HCT116 (cell line): ENCODE measurements at regions not wholly inside any gene's neighbourhood (a gene's known extent, or its start where the extent isn't known, plus 50 kb on each side); places are given as distances from the start of the nearest gene placed in this dataset.

Experiments
- ATAC-seq: fragments of 200-7000 bp; cut with Tn5 transposase; 2 replicates; pipeline ENCODE4 v1.9.1; 2020; ENCODE audit warnings: mild to moderate bottlenecking, moderate library complexity
- BruUV-seq: library from RNA; stranded (reverse); fragments of 400-500 nt; replicated peaks from 2 replicates; lab custom pipeline; 2021; lab: Mats Ljungman, UMichigan
- CTCF ChIA-PET: fragments of 300-600 bp; sonication (Branson Sonifier 250); formaldehyde crosslinking; loops from one replicate; lab custom pipeline; 2021; ENCODE audit warnings: antibody characterized with exemption; lab: Charles Lee
- POLR2A ChIA-PET: fragments of 300-600, 350-600 bp; sonication (Branson Sonifier 250); formaldehyde crosslinking; loops from one replicate; lab custom pipeline; 2021; ENCODE audit warnings: antibody characterized with exemption; lab: Charles Lee
- RAD21 ChIA-PET, 2 experiments: fragments of 300-600 bp; sonication (Branson Sonifier 250); formaldehyde crosslinking; loops; one replicate each; lab custom pipeline; 2023; ENCODE audit warnings: low total read pairs in 2 of 2; ENCODE audit not compliant: uncharacterized antibody in 2 of 2, unreplicated experiment in 2 of 2, low non-redundant PET in 1 of 2; lab: Charles Lee
- DNase-seq: peaks from one replicate; pipeline ENCODE4 v3.0.0-alpha.2; 2010; ENCODE audit warnings: low read depth, low spot score
- H2AFZ ChIP-seq: fragments of 200-600 bp; shearing (Covaris generic), sonication (generic); 2 replicates; pipeline ENCODE4 v1.6.1; 2017; ENCODE audit warnings: low read depth, mixed run types, mixed read lengths, antibody characterized with exemption, low read length; ENCODE audit not compliant: poor library complexity, severe bottlenecking
- H3K27ac ChIP-seq: 2 replicates; pipeline ENCODE4 v1.5.1; 2012; ENCODE audit warnings: low read depth, low read length
- H3K27me3 ChIP-seq: fragments of 200-600 bp; sonication (generic); 2 replicates; pipeline ENCODE4 v1.6.1; 2016; ENCODE audit warnings: mixed run types, low read length, mixed read lengths; ENCODE audit not compliant: insufficient read depth
- H3K36me3 ChIP-seq, 2 experiments: fragments of 200-500 bp in 1 of 2; fragments of 200-600 bp in 1 of 2; sonication (Bioruptor generic) in 1 of 2; sonication (generic) in 1 of 2; 2 replicates each; pipeline versions ENCODE4 v1.5.1 to v1.6.1; 2014 to 2016; ENCODE audit warnings: low read length in 2 of 2, inconsistent platforms in 1 of 2, mixed read lengths in 1 of 2, mixed run types in 1 of 2; ENCODE audit not compliant: insufficient read depth in 2 of 2, control insufficient read depth in 1 of 2
- H3K4me1 ChIP-seq, 2 experiments: fragments of 200-600 bp in 1 of 2; sonication (generic) in 1 of 2; 2 replicates each; pipeline versions ENCODE4 v1.5.1 to v1.6.1; 2012 to 2017; ENCODE audit warnings: low read length in 2 of 2, inconsistent platforms in 1 of 2, mild to moderate bottlenecking in 1 of 2, mixed read lengths in 1 of 2, mixed run types in 1 of 2, moderate library complexity in 1 of 2; ENCODE audit not compliant: insufficient read depth in 2 of 2, control insufficient read depth in 1 of 2
- H3K4me2 ChIP-seq: fragments of 200-600 bp; sonication (generic); 2 replicates; pipeline ENCODE4 v1.6.1; 2017; ENCODE audit warnings: mixed run types, low read length, mixed read lengths
- H3K4me3 ChIP-seq, 2 experiments: fragments of 200-600 bp in 1 of 2; sonication (generic) in 1 of 2; replicated peaks in 1 of 2; 2 replicates each; pipeline ENCODE4 v1.5.1; 2011 to 2016; ENCODE audit warnings: low read length in 2 of 2, control low read depth in 1 of 2, low read depth in 1 of 2, mild to moderate bottlenecking in 1 of 2, mixed read lengths in 1 of 2, mixed run types in 1 of 2
- H3K79me2 ChIP-seq: fragments of 200-600 bp; sonication (generic); 2 replicates; pipeline ENCODE4 v1.6.1; 2017; ENCODE audit warnings: mild to moderate bottlenecking, mixed run types, low read length, moderate library complexity, mixed read lengths; ENCODE audit not compliant: insufficient read depth
- H3K9ac ChIP-seq: fragments of 200-600 bp; sonication (generic); 2 replicates; pipeline ENCODE4 v1.6.1; 2016; ENCODE audit warnings: low read length, mixed read lengths
- H3K9me2 ChIP-seq: fragments of 200-600 bp; sonication (generic), shearing (Covaris generic); 2 replicates; pipeline ENCODE4 v1.6.1; 2017; ENCODE audit warnings: mixed run types, mild to moderate bottlenecking, moderate library complexity; ENCODE audit not compliant: insufficient read depth
- H3K9me3 ChIP-seq, 2 experiments: fragments of 200-500 bp in 1 of 2; fragments of 200-600 bp in 1 of 2; sonication (Bioruptor generic) in 1 of 2; sonication (generic) in 1 of 2; 2 replicates each; pipeline ENCODE4 v1.6.1; 2014 to 2017; ENCODE audit warnings: low read length in 2 of 2, mixed read lengths in 2 of 2, inconsistent platforms in 1 of 2, low read depth in 1 of 2, mild to moderate bottlenecking in 1 of 2, mixed run types in 1 of 2, moderate library complexity in 1 of 2; ENCODE audit not compliant: control insufficient read depth in 1 of 2, insufficient read depth in 1 of 2
- H4K20me1 ChIP-seq: fragments of 200-600 bp; sonication (generic), shearing (Covaris generic); 2 replicates; pipeline ENCODE4 v1.6.1; 2017; ENCODE audit warnings: mixed run types, mild to moderate bottlenecking, moderate library complexity; ENCODE audit not compliant: insufficient read depth
- CEBPB ChIP-seq: IDR thresholded peaks from 2 replicates; pipeline ENCODE4 v1.6.1; 2012; ENCODE audit warnings: low read depth
- ELF1 ChIP-seq: IDR thresholded peaks from 2 replicates; pipeline ENCODE4 v1.6.1; 2012; ENCODE audit warnings: low read depth, borderline replicate concordance
- EZH2 ChIP-seq: fragments of 200-600 bp; sonication (generic); IDR thresholded peaks from 2 replicates; pipeline ENCODE4 v1.6.1; 2017; ENCODE audit warnings: antibody characterized with exemption, mixed run types
- RAD21 ChIP-seq: IDR thresholded peaks from 2 replicates; pipeline ENCODE4 v1.6.1; 2012; ENCODE audit warnings: low read depth, mild to moderate bottlenecking
- SIN3A ChIP-seq: IDR thresholded peaks from 2 replicates; pipeline ENCODE4 v1.6.1; 2012; ENCODE audit warnings: low read depth
- SRF ChIP-seq: IDR thresholded peaks from 2 replicates; pipeline ENCODE4 v1.6.1; 2012; ENCODE audit warnings: low read depth
- ZFX ChIP-seq: fragments of 450-650 bp; IDR thresholded peaks from 2 replicates; pipeline ENCODE4 v1.6.1; 2017
- intact Hi-C: fragments of 100-400 bp; cut with micrococcal nuclease; formaldehyde crosslinking; loops from 2 replicates; pipeline ENCODE4 v1.10.0; 2022
- TF ChIP-seq, protein P1 (sequence below): IDR thresholded peaks from 2 replicates; pipeline ENCODE4 v1.6.1; 2012; ENCODE audit warnings: low read depth

- Histone ChIP-seq H3K36me3 (no peaks in the 10 kb centered on the region), H3K9me2 (no peaks in the 10 kb centered on the region), H3K27ac (no peak overlapping the region), H3K27me3 (no peaks in the 10 kb centered on the region), H2AFZ (no peak overlapping the region), H3K4me3 (no peak overlapping the region), H3K9ac (no peak overlapping the region), H3K79me2 (no peaks in the 10 kb centered on the region), H3K9me3 (no peaks in the 10 kb centered on the region), H4K20me1 (no peaks in the 10 kb centered on the region), H3K4me2 (no peak overlapping the region), H3K4me1 (no peaks in the 10 kb centered on the region)
- intact Hi-C loops: no loop called here
- TF ChIP-seq CEBPB: no peak
- TF ChIP-seq, protein P1, sequence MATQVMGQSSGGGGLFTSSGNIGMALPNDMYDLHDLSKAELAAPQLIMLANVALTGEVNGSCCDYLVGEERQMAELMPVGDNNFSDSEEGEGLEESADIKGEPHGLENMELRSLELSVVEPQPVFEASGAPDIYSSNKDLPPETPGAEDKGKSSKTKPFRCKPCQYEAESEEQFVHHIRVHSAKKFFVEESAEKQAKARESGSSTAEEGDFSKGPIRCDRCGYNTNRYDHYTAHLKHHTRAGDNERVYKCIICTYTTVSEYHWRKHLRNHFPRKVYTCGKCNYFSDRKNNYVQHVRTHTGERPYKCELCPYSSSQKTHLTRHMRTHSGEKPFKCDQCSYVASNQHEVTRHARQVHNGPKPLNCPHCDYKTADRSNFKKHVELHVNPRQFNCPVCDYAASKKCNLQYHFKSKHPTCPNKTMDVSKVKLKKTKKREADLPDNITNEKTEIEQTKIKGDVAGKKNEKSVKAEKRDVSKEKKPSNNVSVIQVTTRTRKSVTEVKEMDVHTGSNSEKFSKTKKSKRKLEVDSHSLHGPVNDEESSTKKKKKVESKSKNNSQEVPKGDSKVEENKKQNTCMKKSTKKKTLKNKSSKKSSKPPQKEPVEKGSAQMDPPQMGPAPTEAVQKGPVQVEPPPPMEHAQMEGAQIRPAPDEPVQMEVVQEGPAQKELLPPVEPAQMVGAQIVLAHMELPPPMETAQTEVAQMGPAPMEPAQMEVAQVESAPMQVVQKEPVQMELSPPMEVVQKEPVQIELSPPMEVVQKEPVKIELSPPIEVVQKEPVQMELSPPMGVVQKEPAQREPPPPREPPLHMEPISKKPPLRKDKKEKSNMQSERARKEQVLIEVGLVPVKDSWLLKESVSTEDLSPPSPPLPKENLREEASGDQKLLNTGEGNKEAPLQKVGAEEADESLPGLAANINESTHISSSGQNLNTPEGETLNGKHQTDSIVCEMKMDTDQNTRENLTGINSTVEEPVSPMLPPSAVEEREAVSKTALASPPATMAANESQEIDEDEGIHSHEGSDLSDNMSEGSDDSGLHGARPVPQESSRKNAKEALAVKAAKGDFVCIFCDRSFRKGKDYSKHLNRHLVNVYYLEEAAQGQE: no peak
- TF ChIP-seq ELF1: no peak
- TF ChIP-seq RAD21: no peak
- TF ChIP-seq SIN3A: no peak
- ChIA-PET RAD21 (no interaction called here), POLR2A (no interaction called here), CTCF (no interaction called here)
- BruUV-seq: no TSS peak
- ATAC-seq: no peak
- no peak for DNase-seq
Observed at GRCh38 chr10:4017336-4017735, 232.3 kb upstream of the KLF6 start.

DNA sequence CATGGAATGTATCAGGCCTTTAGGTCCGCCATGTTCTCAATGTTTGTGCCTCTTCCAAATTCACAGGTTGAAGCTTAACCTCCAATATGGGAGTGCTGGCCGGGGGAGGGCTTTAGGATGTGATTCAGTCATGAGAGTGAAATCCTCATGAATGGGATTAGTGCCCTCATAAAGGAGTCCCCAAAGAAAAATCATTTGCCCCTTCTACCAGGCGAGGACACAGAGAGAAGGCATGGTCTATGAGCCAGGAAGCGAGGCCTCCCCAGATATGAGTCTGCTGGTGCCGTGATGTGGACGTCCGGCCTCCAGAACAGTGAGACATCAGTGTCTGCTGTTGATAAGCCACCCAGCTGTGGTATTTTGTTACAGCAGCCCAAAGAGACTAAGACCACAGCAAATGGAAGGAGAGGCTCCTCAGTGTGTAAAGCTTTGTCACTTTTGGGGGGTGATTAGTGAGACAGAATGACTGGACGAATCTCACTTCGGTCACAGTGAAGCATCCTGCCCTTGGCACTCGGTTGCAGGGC is 231.3 kb upstream of the KLF6 start:
- no peak overlapping the region for H3K27ac ChIP-seq
- ATAC-seq: no peak
- no peak overlapping the region for H3K4me2 ChIP-seq
- H3K36me3 ChIP-seq: no peaks in the 10 kb centered on the region
- H3K4me3 ChIP-seq: no peak overlapping the region
- H3K9ac ChIP-seq: no peak overlapping the region
- H3K9me2 ChIP-seq: no peaks in the 10 kb centered on the region
- H3K4me1 ChIP-seq: no peaks in the 10 kb centered on the region
- no peaks in the 10 kb centered on the region for H3K79me2 ChIP-seq
- ChIA-PET CTCF (no interaction called here), RAD21 (no interaction called here), POLR2A (no interaction called here)
- no peaks in the 10 kb centered on the region for H3K9me3 ChIP-seq
- DNase-seq: no peak
- H2AFZ ChIP-seq: no peak overlapping the region
- intact Hi-C loops: no loop called here
- no peak for TF ChIP-seq EZH2
- TF ChIP-seq SRF: no peak
- no peak for TF ChIP-seq ELF1
- no peak for TF ChIP-seq ZFX
- no peak for TF ChIP-seq SIN3A
- no peaks in the 10 kb centered on the region for H4K20me1 ChIP-seq
- no peaks in the 10 kb centered on the region for H3K27me3 ChIP-seq
- BruUV-seq: no TSS peak
